Epithelial cell of esophagus (primary cell): ENCODE measurements at regions not wholly inside any gene's neighbourhood (a gene's known extent, or its start where the extent isn't known, plus 50 kb on each side); places are given as distances from the start of the nearest gene placed in this dataset.

Experiments used
- DNase-seq: peaks from one replicate; pipeline ENCODE4 v3.0.0; 2010; ENCODE audit warnings: low read depth
- H3K4me3 ChIP-seq: 2 replicates; pipeline ENCODE4 v1.5.1; 2011; ENCODE audit warnings: mild to moderate bottlenecking, low read length, control low read depth
- TF ChIP-seq, protein P1 (sequence below): IDR thresholded peaks from 2 replicates; pipeline ENCODE4 v1.5.1; 2011; ENCODE audit warnings: low read depth, mild to moderate bottlenecking, low read length, control low read depth, inconsistent platforms; ENCODE audit not compliant: insufficient read depth; ENCODE audit errors: missing control alignments

DNA sequence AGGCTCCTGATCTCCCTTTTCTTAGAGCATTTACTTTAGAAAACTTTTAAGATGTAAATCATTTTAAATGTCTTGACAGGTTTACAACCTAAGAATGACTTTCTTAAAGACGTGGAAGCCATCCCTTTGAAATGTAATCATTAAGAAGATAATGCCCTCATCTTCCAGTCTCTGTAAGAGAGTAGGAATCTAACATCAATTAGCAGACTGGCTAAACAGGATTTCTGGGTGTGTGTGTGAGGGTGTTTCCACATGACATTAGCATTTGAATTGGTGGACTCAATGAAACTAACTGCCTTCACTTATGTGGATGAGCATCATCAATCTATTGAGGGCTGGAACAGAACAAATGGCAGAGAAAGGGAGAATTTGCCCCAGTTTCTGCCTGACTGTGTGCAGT lies 329.5 kb downstream of the RPL10L start:
- TF ChIP-seq, protein P1, sequence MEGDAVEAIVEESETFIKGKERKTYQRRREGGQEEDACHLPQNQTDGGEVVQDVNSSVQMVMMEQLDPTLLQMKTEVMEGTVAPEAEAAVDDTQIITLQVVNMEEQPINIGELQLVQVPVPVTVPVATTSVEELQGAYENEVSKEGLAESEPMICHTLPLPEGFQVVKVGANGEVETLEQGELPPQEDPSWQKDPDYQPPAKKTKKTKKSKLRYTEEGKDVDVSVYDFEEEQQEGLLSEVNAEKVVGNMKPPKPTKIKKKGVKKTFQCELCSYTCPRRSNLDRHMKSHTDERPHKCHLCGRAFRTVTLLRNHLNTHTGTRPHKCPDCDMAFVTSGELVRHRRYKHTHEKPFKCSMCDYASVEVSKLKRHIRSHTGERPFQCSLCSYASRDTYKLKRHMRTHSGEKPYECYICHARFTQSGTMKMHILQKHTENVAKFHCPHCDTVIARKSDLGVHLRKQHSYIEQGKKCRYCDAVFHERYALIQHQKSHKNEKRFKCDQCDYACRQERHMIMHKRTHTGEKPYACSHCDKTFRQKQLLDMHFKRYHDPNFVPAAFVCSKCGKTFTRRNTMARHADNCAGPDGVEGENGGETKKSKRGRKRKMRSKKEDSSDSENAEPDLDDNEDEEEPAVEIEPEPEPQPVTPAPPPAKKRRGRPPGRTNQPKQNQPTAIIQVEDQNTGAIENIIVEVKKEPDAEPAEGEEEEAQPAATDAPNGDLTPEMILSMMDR: no peak
- DNase-seq: peak; percentile 28
- no peak overlapping the region for H3K4me3 ChIP-seq

DNA sequence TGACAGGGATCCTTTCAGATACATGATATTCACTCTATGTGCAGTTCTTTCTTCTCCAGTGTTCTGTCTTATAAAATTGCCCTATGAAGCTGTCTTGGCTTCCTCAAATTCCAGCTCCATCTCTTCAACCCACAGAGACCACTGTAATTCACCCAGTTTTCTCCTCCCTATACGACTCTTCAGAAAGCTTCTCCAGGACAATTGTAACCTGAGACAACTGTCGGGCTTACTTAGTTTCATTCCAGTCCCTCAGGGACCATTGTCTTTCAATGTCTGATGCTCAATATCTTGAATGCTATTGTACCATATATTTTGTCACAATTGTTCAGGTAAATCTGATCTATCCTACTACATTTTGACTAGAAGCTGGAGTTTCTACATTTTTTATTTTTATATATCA lies 345.3 kb downstream of the RPL10L start:
- no peak overlapping the region for H3K4me3 ChIP-seq
- no peak for DNase-seq
- TF ChIP-seq, protein P1: no peak

- H3K4me3 ChIP-seq: no peak overlapping the region
- DNase-seq: no peak
- TF ChIP-seq, protein P1: no peak
These were observed 350.8 kb downstream of the RPL10L start for GRCh38 chr14:46300765-46301164.

- DNase-seq: no peak
- H3K4me3 ChIP-seq: no peak overlapping the region
- TF ChIP-seq, protein P1: no peak
These were observed 360.9 kb downstream of the RPL10L start for GRCh38 chr14:46290706-46291105.

- H3K4me3 ChIP-seq: no peak overlapping the region
- DNase-seq: no peak
- TF ChIP-seq, protein P1: no peak
These were observed 371.8 kb downstream of the RPL10L start for GRCh38 chr14:46279776-46280175.

GRCh38 chr14:46279327-46279726 lies 372.3 kb downstream of the RPL10L start:
- TF ChIP-seq, protein P1: no peak
- H3K4me3 ChIP-seq: no peak overlapping the region
- no peak for DNase-seq

DNA sequence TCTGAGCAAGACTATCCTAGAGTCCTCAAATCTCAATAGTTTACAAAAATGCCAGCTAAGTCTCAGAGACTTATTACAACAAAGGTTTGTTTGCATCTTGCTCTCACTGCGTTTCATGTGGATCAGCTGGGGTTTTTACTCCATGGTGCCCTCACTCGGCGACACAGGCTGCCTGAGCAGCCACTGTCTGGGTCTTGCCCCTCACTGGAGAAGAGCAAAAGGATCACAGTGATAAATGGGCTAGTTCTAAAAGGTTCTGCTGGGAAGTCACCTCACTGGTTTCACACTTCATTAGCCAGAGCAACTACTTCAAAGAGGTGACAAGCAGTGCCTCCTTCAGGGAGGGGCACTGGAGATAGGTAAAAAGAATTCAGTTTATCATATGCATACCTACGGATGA lies 392.0 kb downstream of the RPL10L start:
- no peak overlapping the region for H3K4me3 ChIP-seq
- DNase-seq: no peak
- TF ChIP-seq, protein P1: no peak
